AG10803 (cell line): ENCODE measurements at regions not wholly inside any gene's neighbourhood (a gene's known extent, or its start where the extent isn't known, plus 50 kb on each side); places are given as distances from the start of the nearest gene placed in this dataset.

Experiments used
- DNase-seq: peaks from one replicate; pipeline ENCODE4 v3.0.0; 2010; ENCODE audit warnings: low read depth
- H3K4me3 ChIP-seq: 2 replicates; pipeline ENCODE4 v1.5.1; 2011; ENCODE audit warnings: mild to moderate bottlenecking, low read length, control low read depth
- CTCF ChIP-seq: conservative IDR thresholded peaks from 2 replicates; pipeline ENCODE4 v1.5.1; 2011; ENCODE audit warnings: mild to moderate bottlenecking, low read length, control low read depth, inconsistent platforms

GRCh38 chr7:115851291-115851690 lies 179.3 kb downstream of the TFEC start:
- DNase-seq: peak; percentile 62
- peak; percentile 64 for TF ChIP-seq CTCF
- no peak overlapping the region for H3K4me3 ChIP-seq

DNA sequence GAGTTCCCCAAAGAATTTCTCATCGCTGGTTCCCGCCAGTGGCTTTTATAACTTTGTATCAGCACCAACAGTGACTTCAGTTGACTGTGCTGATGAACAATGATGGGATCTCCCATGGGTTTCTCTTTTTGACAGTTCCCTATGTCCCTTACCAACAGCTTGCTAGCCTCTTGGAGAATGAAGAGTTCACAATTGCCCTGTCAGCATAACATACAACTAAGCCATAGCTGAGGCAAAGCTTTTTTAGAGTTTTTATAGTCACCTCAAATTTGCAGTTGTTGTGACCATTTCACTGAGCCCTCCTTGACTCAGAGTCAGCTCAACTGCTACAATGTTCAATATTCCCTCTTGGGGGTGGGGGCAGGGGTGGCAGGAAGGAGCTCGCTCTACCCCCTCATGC lies 179.8 kb downstream of the TFEC start:
- DNase-seq: no peak
- TF ChIP-seq CTCF: no peak

DNA sequence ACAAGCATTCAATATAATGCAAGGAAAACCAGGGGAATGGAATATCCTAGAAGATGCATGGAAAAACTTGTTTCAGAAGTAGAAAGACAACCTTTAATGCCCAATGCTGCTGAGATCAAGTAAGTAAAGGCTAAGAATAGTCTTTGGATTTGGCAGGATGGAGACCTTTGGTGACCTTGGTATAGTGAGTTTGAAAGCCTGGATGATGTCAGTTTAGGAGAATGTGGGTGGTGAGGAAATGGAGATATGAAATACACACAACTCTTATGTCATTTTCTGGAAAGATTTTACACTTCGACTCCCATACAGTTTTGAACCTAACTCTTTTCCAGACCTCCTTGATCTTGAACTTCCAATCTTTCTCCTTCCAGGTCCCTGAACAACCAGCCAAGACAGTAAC lies 185.7 kb downstream of the TFEC start:
- no peak for TF ChIP-seq CTCF
- no peak overlapping the region for H3K4me3 ChIP-seq
- no peak for DNase-seq

More for the DNA sequence above, 179.8 kb downstream of the TFEC start:
- no peak overlapping the region for H3K4me3 ChIP-seq

DNA sequence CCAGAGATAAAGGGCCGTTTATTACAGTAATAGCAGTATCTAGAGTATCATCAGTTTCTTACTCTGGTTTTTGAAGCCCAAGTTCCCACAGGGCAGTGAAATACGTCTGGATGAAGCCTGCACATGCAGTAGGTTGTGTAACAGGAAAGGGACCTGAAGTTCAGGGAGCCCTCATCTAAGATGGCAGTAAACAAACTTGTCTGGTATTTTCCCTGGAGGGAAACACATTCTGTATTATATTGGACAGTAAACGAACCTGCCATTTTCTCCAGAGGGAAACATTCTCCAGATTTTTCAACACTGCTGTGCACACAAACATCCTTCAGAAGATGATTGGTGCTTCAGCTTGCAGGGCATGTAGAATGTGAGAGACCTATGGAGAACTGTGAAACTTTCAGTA lies 189.9 kb downstream of the TFEC start:
- TF ChIP-seq CTCF: no peak
- no peak for DNase-seq
- no peak overlapping the region for H3K4me3 ChIP-seq

- peak; percentile 26 for DNase-seq
- no peak overlapping the region for H3K4me3 ChIP-seq
- no peak for TF ChIP-seq CTCF
Measured at GRCh38 chr7:115838829-115839228, 191.7 kb downstream of the TFEC start.

- DNase-seq: no peak
- no peak for TF ChIP-seq CTCF
- H3K4me3 ChIP-seq: no peak overlapping the region
Measured at GRCh38 chr7:115831371-115831770, 199.2 kb downstream of the TFEC start.

DNA sequence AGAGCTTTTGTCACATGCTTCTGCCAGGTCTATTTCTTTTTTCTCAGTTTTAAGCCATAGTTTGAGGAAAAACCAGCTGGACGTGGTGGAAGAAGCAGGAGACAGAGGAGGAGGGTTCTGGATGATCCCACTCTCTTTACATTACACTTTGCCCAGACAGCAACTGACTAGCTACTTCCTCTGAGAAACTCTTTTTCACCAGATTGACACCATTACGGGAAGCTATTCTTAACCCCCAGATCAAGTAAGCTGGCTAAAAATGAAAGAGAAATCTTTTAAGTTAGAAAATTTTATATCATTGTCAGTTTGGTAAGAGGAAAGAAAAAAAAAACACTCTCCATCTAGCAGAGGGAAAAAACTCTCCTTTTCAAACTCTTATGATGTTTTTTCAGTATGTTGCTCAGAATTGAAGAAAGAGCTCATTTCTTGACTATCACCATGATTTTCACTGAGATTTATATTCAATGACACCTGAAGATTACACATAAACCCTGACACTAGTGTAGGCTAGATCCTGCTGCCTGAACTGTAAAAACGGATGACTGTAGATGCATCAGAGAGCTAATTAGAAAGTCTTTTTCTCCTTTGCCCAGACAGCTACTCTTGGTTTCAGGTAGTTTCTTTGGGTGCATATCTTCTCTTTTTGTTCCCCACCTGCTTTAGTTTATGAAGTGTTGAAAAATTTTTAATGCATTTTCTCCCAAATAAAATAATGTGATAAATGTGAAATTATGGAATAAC lies 203.1 kb downstream of the TFEC start:
- no peak for TF ChIP-seq CTCF
- no peak overlapping the region for H3K4me3 ChIP-seq
- no peak for DNase-seq
